Thyroid gland (tissue), 4 donors: ENCODE measurements at regions not wholly inside any gene's neighbourhood (a gene's known extent, or its start where the extent isn't known, plus 50 kb on each side); places are given as distances from the start of the nearest gene placed in this dataset.

Experiments
- POLR2A ChIP-seq, 2 donors: fragments of 450-650 bp; IDR thresholded peaks; one replicate each; pipeline ENCODE4 v1.6.1; 2017; ENCODE audit warnings: antibody characterized with exemption in 2 of 2, mild to moderate bottlenecking in 2 of 2, moderate library complexity in 1 of 2
- TF ChIP-seq, protein P1 (sequence below), 6 experiments: fragments of 200-600 bp in 3 of 6; fragments of 450-650 bp in 3 of 6; sonication (generic) in 3 of 6; IDR thresholded peaks; one replicate each; pipeline ENCODE4 v1.5.1; 2016 to 2019; ENCODE audit warnings: antibody characterized with exemption in 6 of 6, mild to moderate bottlenecking in 2 of 6, inconsistent platforms in 1 of 6, moderate library complexity in 1 of 6

DNA sequence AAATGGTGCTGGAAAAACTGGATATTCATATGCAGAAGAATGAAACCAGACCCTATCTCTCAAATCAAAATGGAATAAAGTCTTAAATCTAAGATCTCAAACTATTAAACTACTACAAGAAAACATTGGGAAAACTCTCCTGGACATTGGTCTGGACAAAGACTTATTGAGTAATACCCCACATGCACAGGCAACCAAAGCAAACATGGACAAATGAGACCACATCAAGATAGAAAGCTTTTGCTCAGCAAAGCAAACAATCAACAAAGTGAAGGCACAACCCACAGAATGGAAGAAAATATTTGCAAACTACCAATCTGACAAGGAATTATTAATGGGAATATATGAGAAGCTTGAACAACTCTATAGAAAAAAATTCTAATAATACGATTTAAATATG lies 284.4 kb upstream of the FGF16 start:
- TF ChIP-seq, protein P1, sequence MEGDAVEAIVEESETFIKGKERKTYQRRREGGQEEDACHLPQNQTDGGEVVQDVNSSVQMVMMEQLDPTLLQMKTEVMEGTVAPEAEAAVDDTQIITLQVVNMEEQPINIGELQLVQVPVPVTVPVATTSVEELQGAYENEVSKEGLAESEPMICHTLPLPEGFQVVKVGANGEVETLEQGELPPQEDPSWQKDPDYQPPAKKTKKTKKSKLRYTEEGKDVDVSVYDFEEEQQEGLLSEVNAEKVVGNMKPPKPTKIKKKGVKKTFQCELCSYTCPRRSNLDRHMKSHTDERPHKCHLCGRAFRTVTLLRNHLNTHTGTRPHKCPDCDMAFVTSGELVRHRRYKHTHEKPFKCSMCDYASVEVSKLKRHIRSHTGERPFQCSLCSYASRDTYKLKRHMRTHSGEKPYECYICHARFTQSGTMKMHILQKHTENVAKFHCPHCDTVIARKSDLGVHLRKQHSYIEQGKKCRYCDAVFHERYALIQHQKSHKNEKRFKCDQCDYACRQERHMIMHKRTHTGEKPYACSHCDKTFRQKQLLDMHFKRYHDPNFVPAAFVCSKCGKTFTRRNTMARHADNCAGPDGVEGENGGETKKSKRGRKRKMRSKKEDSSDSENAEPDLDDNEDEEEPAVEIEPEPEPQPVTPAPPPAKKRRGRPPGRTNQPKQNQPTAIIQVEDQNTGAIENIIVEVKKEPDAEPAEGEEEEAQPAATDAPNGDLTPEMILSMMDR (IDR thresholded peaks at IDR 0.05) = no peak
- TF ChIP-seq POLR2A (IDR thresholded peaks at IDR 0.05) = no peak
